Natural killer cell (primary cell): ENCODE measurements at regions not wholly inside any gene's neighbourhood (a gene's known extent, or its start where the extent isn't known, plus 50 kb on each side); places are given as distances from the start of the nearest gene placed in this dataset.

Experiments
- ATAC-seq, 3 donors: fragments of 150-1000 bp in 2 of 3; fragments of 200-7000 bp in 1 of 3; cut with Tn5 transposase; 1 replicate in 1 of 3; 2 replicates in 2 of 3; pipeline ENCODE4 v1.10.0; 2021; ENCODE audit warnings: mild to moderate bottlenecking in 2 of 3, moderate library complexity in 2 of 3
- DNase-seq, 2 donors: peaks; one replicate each; pipeline versions ENCODE4 v3.0.0 to v3.0.0-alpha.2; 2013 to 2021; ENCODE audit warnings: mixed read lengths in 1 of 2
- H3K27ac ChIP-seq: one replicate; pipeline ENCODE4 v1.5.1; 2013; ENCODE audit warnings: mild to moderate bottlenecking, low read length
- H3K27me3 ChIP-seq: one replicate; pipeline ENCODE4 v1.6.1; 2013; ENCODE audit warnings: low read length; ENCODE audit not compliant: control insufficient read depth, insufficient read depth
- H3K36me3 ChIP-seq: one replicate; pipeline ENCODE4 v1.6.1; 2013; ENCODE audit warnings: low read length; ENCODE audit not compliant: control insufficient read depth, insufficient read depth
- H3K4me1 ChIP-seq: one replicate; pipeline ENCODE4 v1.6.1; 2013; ENCODE audit warnings: low read length; ENCODE audit not compliant: control insufficient read depth, insufficient read depth
- H3K4me3 ChIP-seq: one replicate; pipeline ENCODE4 v1.5.1; 2013; ENCODE audit warnings: low read length
- H3K9me3 ChIP-seq: one replicate; pipeline ENCODE4 v1.6.1; 2013; ENCODE audit warnings: low read length; ENCODE audit not compliant: control insufficient read depth, insufficient read depth
- H3K27ac Mint-ChIP-seq, 2 donors: one replicate each; pipeline ENCODE4 v1.8.0; 2022; ENCODE audit warnings: mild to moderate bottlenecking in 2 of 2, mixed read lengths in 2 of 2, moderate library complexity in 1 of 2
- H3K27me3 Mint-ChIP-seq, 2 donors: one replicate each; pipeline ENCODE4 v1.8.0; 2022; ENCODE audit warnings: low read depth in 2 of 2, mixed read lengths in 2 of 2
- H3K36me3 Mint-ChIP-seq: one replicate; pipeline ENCODE4 v1.8.0; 2022; ENCODE audit warnings: mixed read lengths
- H3K4me1 Mint-ChIP-seq, 2 donors: one replicate each; pipeline ENCODE4 v1.8.0; 2022; ENCODE audit warnings: mixed read lengths in 2 of 2
- H3K4me3 Mint-ChIP-seq: one replicate; pipeline ENCODE4 v1.8.0; 2022; ENCODE audit warnings: mild to moderate bottlenecking, moderate library complexity, mixed read lengths
- H3K9me3 Mint-ChIP-seq, 2 donors: one replicate each; pipeline ENCODE4 v1.8.0; 2022; ENCODE audit warnings: mixed read lengths in 2 of 2
- CTCF ChIP-seq: fragments of 200-600 bp; IDR thresholded peaks from one replicate; pipeline ENCODE4 v1.8.0; 2022; ENCODE audit warnings: antibody characterized with exemption
- WGBS: methylation state at CpG from one replicate; pipeline ENCODE4 v1.1.7; 2013; ENCODE audit warnings: missing lambda C conversion rate; ENCODE audit not compliant: insufficient coverage; 5-methylcytosine and 5-hydroxymethylcytosine counted together
- intact Hi-C: fragments of 100-400 bp; cut with micrococcal nuclease; formaldehyde crosslinking; loops from one replicate; pipeline ENCODE4 v1.14.2; 2022

DNA sequence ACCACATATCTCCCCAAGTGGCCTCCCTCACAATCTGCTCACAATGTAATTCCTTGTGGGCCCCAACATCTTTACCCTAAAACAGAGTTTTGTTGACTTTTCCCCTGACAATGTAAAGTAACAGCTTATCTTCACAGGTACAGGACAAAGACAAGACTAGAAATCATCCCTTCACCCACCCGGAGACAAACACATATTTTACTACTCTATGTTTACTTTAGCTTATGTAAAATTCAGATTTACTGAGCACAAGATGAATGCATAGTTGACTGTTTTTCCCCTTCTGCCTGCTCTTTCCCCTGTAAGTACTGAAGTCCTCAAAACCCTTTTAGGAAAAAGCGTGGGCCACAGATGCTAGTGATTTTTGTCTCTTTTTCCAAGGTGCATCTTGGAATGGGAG, 61.0 kb downstream of the RPP21 start:
- H3K27me3 ChIP-seq: peaks cover 18% of the 10 kb centered on the region
- H3K4me3 Mint-ChIP-seq: no peak overlapping the region
- peaks cover 39 to 74% of the 10 kb centered on the region in 2 donors for H3K27me3 Mint-ChIP-seq
- intact Hi-C loops: no loop called here
- no peak overlapping the region for H3K27ac Mint-ChIP-seq
- no peak for TF ChIP-seq CTCF
- H3K4me3 ChIP-seq: no peak overlapping the region
- peaks cover 2 to 4% of the 10 kb centered on the region in 2 donors for H3K9me3 Mint-ChIP-seq
- 91% methylated on average over 2 of the region's 2 CpGs for WGBS
- no peak for DNase-seq
- no peak for ATAC-seq
- H3K4me1 Mint-ChIP-seq: peaks cover 0 to 8% of the 10 kb centered on the region in 2 donors
- no peak overlapping the region for H3K27ac ChIP-seq
- no peaks in the 10 kb centered on the region for H3K36me3 ChIP-seq
- H3K4me1 ChIP-seq: no peaks in the 10 kb centered on the region
- peaks cover 8% of the 10 kb centered on the region for H3K9me3 ChIP-seq
- peaks cover 11% of the 10 kb centered on the region for H3K36me3 Mint-ChIP-seq

- H3K27ac ChIP-seq: no peak overlapping the region
- peaks cover 0 to 12% of the 10 kb centered on the region in 2 donors for H3K4me1 Mint-ChIP-seq
- H3K27me3 Mint-ChIP-seq: peaks cover 58 to 88% of the 10 kb centered on the region in 2 donors
- no peak for DNase-seq
- H3K27me3 ChIP-seq: peaks cover 33% of the 10 kb centered on the region
- H3K4me3 Mint-ChIP-seq: no peak overlapping the region
- H3K4me3 ChIP-seq: no peak overlapping the region
- 58% methylated on average over 2 of the region's 2 CpGs for WGBS
- no peak for ATAC-seq
- H3K36me3 Mint-ChIP-seq: peaks cover 11% of the 10 kb centered on the region
- peaks cover 8% of the 10 kb centered on the region for H3K9me3 ChIP-seq
- no peak overlapping the region for H3K27ac Mint-ChIP-seq
- intact Hi-C loops: no loop called here
- H3K9me3 Mint-ChIP-seq: peaks cover 2 to 4% of the 10 kb centered on the region in 2 donors
- H3K4me1 ChIP-seq: peaks cover 6% of the 10 kb centered on the region
- TF ChIP-seq CTCF: no peak
- no peaks in the 10 kb centered on the region for H3K36me3 ChIP-seq
Observed at GRCh38 chr6:30409184-30409583, 64.2 kb downstream of the RPP21 start.

DNA sequence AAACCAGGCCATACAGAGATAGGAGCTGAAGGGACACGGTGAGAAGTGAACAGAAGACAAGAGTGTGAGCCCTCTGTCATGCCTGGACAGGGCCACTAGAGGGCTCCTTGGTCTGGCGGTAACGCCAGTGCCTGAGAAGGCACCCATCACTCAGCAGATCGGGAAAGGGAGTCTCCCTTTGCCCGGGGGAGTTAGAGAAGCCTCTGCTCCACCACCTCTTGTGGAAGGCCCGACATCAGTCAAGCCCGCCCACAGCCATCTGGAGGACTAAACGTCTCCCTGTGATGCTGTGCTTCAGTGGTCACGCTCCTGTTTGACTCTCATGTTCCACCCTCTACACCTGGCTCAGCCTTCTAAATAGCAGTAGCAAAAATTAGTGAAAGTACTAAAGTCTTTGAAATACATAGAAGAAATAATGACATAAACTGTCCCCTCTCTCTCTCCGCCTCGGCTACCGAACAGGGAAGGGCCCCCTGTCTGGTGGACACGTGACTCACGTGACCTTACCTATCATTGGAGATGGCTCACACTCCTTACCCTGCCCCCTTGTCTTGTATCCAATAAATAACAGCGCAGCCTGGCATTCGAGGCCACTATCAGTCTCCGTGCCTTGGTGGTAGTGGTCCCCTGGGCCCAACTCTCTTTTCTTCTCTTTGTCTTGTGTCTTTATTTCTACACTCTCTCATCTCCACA, 66.7 kb downstream of the RPP21 start:
- Histone ChIP-seq H3K9me3 (peaks cover 8% of the 10 kb centered on the region), H3K27ac (no peak overlapping the region), H3K4me1 (peaks cover 6% of the 10 kb centered on the region), H3K4me3 (no peak overlapping the region), H3K27me3 (peaks cover 29% of the 10 kb centered on the region), H3K36me3 (no peaks in the 10 kb centered on the region)
- ATAC-seq: peak in 2 of 3 donors; percentile 58 to 77
- no peak overlapping the region for H3K4me3 Mint-ChIP-seq
- H3K4me1 Mint-ChIP-seq: peaks cover 0 to 5% of the 10 kb centered on the region in 2 donors
- peaks cover 47 to 77% of the 10 kb centered on the region in 2 donors for H3K27me3 Mint-ChIP-seq
- intact Hi-C loops: no loop called here
- TF ChIP-seq CTCF: peak; percentile 84
- peak; percentile 49 to 72 for DNase-seq
- 40% methylated on average over 17 of the region's 17 CpGs for WGBS
- H3K36me3 Mint-ChIP-seq: peaks cover 11% of the 10 kb centered on the region
- no peak overlapping the region for H3K27ac Mint-ChIP-seq
- H3K9me3 Mint-ChIP-seq: peaks cover 2 to 4% of the 10 kb centered on the region in 2 donors

GRCh38 chr6:30418448-30418847, 70.9 kb upstream of the HLA-E start:
- no peaks in the 10 kb centered on the region for H3K4me1 ChIP-seq
- DNase-seq (no peak), ATAC-seq (no peak)
- no peaks in the 10 kb centered on the region for H3K9me3 ChIP-seq
- Mint-ChIP-seq H3K9me3 (no peaks in the 10 kb centered on the region), H3K27ac (no peak overlapping the region), H3K36me3 (no peaks in the 10 kb centered on the region), H3K4me1 (no peaks in the 10 kb centered on the region), H3K4me3 (no peak overlapping the region), H3K27me3 (peaks cover 35 to 49% of the 10 kb centered on the region in 2 donors)
- peaks cover 11% of the 10 kb centered on the region for H3K27me3 ChIP-seq
- 75% methylated on average over 13 of the region's 13 CpGs for WGBS
- H3K36me3 ChIP-seq: no peaks in the 10 kb centered on the region
- intact Hi-C loops: no loop called here
- no peak overlapping the region for H3K27ac ChIP-seq
- TF ChIP-seq CTCF: no peak
- no peak overlapping the region for H3K4me3 ChIP-seq
